EH (cell line): ENCODE measurements at regions not wholly inside any gene's neighbourhood (a gene's known extent, or its start where the extent isn't known, plus 50 kb on each side); places are given as distances from the start of the nearest gene placed in this dataset.
A peak's percentile ranks its signal among the peaks of the same experiment; 100 is the strongest.

Experiments used
- DNase-seq: peaks from one replicate; pipeline ENCODE4 v3.0.0-alpha.2; 2015; ENCODE audit warnings: low read depth

DNA sequence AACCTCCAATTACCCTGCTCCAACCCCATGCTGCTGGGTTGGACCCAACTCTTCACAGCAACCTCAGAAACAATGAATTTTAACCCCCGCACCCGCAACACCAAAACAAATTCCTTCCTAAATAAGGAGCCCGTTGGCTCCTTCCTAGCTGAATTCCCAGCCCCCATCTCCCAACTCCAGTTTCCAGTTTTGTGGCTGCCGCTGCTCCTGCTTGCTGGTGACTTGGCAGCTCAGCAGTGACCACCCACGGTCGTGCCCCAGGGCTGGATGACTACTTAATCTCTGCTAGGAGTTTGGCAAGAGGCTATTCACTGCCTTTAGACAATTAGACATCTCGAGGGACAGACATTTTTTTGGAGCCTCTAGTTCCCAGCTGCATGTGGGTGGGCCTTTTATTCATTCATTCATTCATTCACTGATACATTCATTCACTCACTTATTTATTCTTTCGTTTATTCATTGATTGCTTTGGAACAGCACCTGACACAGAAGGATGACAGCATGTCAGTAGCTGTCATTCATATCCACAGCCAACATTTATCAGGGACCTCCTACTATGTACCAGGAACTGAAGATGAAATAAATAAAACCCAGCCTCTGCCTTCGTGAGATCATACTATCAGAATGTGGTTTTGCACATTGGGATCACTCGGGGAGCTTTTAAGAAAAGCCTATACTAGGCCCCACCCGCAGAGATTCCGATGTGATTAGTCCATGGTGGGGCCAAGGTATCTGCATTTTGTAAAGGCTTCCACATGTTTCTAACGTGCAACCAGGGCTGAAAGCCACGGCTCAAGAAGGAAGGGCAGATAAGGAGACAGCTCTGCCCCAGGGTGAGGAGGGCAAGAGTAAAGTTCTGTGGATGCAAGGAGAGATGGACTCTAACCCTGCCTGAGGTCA lies 256.5 kb downstream of the SHQ1 start:
- DNase-seq: peak; percentile 99

DNA sequence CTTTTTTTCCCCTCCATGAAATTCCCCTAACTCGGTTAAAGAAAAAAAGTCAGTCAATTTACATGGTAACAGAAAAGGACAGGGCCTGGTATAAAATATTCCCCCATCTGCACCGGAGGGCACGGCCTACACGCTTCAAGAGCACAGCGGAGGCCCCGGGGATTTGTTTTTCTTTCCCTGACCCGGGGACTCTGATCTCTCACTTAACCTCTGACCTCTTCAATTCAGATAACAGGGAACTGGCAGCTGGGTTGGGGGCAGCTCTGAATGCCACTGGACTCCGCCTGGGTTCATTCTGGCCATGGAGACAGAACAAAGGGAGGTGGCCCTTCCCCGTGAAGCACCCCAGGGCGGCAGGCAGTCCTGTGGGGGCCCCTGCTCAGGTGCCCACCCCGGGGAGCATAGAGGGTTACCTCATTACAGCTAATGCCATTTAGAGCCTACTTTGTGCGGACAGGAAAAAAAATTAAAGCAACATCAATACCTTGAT lies 257.5 kb downstream of the SHQ1 start:
- no peak for DNase-seq

DNA sequence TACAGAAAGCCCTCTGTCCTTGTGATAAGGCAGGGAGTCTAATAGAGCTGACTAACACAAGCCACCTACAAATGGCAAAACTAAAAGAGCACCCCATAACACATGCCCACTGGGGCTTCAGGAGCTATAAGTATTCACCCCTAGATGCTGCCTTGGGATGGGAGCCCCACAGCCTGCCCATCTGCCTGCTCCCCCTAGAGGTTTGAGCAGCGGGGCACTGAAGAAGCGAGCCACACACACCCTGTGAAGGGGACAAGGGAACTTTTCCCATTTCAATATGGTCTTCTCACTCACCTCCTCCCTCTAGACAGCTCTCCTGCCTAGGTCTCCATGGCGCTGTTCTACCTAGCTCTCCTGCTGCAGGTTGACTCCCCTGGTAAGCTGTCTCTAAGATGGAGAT lies 261.0 kb downstream of the SHQ1 start:
- DNase-seq: no peak

DNA sequence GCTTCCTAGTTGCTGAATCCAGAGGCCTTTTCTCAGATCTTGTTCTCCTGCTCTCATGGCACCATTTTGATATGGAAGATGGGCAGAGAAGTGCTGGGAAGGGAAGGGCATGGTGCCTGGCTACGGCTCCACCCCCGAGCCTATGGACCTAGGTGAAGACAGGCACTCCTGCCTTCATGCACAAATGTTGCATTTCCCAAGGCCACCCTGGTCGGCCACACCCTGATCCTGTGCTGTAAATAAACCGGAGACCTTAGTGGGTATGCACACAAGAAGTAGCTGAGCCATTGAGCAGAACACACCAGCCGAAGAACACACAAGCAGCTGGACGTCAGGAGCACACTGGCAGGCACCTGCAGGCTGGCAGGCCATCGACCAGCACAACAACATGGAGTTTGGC lies 261.6 kb downstream of the SHQ1 start:
- no peak for DNase-seq

GRCh38 chr3:72585966-72586365 lies 262.3 kb downstream of the SHQ1 start:
- no peak for DNase-seq

GRCh38 chr3:72584262-72584661 lies 264.0 kb downstream of the SHQ1 start:
- no peak for DNase-seq

- DNase-seq: no peak
Observed at GRCh38 chr3:72582963-72583362, 265.3 kb downstream of the SHQ1 start.

DNA sequence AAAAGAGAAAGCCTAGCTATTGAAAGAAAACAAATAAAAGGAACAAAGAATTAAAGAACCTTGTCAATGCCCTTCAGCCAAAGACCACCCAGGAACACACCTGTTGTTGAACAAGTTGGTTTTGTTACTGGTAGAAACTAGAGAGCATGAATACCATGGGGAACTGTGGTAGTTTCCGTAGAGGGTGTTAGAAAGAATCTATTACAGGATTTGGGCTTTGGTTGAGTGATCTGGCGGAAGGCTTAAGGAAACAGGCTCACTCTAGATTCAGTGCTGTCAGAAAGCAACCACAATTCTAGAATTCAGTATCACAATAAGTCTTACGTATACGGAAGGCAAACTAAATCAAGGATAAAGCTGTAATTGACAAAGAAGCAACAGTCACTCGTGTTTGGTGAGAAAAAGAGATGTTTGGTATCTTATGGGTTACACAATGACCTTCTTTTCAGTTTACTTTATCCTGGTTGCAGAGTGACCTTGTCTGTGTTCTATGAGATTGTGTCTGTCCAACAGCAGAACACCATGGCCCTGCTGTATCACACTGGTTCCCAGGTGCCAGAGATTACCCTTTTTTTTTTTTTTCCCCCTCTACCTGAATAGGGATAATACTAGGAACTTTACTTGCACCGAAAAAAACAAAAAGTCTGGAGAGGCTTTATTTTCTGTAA lies 265.9 kb downstream of the SHQ1 start:
- no peak for DNase-seq

- DNase-seq: no peak
Observed at GRCh38 chr3:72580900-72581299, 267.3 kb downstream of the SHQ1 start.

- DNase-seq: no peak
Observed at GRCh38 chr3:72580246-72580756, 267.9 kb downstream of the SHQ1 start.

GRCh38 chr3:72579581-72580245 lies 268.5 kb downstream of the SHQ1 start:
- no peak for DNase-seq

GRCh38 chr3:72579191-72579580 lies 269.1 kb downstream of the SHQ1 start:
- DNase-seq: peak; percentile 45

DNA sequence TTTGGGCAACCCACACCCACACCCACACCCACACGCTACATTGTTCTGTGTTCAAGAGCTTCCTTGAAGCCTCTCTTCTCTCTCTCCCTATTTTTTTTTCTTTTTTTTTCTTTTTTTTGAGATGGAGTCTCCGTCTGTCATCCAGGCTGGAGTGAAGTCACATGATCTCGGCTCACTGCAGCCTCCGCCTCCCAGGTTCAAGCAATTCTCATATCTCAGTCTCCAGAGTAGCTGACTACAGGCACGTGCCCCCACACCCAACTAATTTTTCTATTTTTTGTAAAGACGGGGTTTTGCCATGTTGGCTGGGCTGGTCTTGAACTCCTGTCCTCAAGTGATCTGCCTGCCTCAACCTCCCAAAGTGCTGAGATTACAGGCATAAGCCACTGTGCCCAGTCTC lies 271.1 kb downstream of the SHQ1 start:
- DNase-seq: no peak

GRCh38 chr3:72576563-72576962 lies 271.7 kb downstream of the SHQ1 start:
- no peak for DNase-seq

DNA sequence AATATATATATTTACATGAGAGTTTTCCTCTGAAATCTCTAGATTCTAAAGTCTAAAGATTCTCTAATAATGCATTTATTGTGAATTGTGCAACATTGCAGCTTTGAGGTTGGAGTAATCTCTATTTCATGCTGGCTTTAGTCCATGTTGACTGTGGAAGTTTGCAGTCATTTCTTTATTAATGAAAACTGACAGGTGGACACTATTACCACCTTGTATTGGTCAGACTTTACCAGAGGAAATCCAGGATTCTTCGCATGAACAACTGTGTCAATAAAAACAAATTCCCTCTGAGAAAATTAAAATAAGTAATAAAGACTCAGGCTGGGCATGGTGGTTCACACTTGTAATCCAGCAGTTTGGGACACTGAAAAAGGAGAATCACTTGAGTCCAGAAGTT lies 274.1 kb downstream of the SHQ1 start:
- no peak for DNase-seq

DNA sequence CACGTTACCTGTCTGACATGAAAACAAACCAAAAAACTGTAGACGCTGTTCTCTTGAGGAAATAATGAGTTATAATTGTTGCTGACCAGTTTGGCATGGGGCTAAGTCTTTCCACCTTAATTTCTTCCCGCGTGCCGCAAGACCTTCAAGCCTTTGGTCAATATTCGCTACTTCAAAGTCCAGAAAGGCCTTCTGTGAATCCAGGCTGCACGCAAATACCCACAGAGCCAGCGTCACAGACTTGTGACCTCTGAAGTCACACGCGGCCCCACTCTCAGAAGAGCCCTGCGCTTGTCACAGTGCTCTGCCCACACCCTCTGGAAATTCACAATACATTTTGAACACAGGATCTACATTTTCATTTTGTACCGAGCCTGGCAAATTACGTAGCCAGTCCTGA lies 275.2 kb downstream of the SHQ1 start:
- no peak for DNase-seq

DNA sequence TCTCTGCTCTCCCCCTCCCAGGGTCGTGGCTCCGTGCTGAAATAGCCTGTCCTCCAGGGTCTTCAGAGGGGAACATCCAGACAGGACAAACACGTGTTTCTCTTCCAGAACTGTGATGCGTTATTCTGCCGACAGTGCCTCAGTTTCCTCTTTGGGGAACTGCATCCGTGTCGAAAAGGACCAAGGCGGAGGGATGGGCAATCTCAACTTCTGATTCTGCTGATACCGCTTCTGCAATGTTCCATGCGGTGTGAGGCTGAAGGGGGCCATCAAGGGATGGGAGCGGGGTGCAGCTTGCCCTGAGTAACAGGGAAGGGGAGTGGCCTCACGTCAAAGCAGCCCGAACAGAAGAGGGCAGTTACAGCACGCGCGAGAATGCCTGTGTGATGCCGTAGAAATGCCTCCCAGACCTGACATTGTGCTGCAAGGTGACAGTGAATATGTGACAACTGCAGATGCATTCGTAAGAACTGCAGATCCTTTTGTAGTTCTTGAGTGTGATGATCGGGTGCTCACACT lies 275.7 kb downstream of the SHQ1 start:
- no peak for DNase-seq

GRCh38 chr3:72571638-72572114 lies 276.6 kb downstream of the SHQ1 start:
- DNase-seq: peak; percentile 58

GRCh38 chr3:72571052-72571451 lies 277.2 kb downstream of the SHQ1 start:
- no peak for DNase-seq

- DNase-seq: no peak
Observed at GRCh38 chr3:72569754-72570440, 278.3 kb downstream of the SHQ1 start.

DNA sequence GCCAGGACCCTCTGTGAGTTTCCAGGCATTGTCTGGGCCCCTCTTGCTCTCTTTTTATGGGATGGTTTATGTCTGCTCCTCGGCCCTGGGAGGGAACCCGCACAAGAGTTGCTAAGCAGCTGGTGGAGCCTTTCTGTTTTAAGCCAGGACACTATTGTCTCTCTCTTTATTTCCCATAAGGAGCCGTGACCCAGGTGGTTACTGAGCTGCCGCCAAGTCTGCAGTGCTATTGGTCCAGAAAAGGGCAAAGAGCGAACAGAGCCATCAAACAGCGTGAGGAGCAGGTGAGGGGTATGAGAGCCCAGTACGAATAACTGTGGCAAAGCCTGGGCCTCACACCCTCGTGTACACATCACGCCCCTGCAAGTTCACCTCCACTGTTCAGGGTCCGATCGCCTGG lies 280.2 kb downstream of the SHQ1 start:
- DNase-seq: no peak

GRCh38 chr3:72567474-72567873 lies 280.8 kb downstream of the SHQ1 start:
- DNase-seq: no peak
